ENCODE measurements at regions not wholly inside any gene's neighbourhood (a gene's known extent, or its start where the extent isn't known, plus 50 kb on each side); places are given as distances from the start of the nearest gene placed in this dataset.
"Not testable (repeated sequence)": the region's sequence is repeated elsewhere in the genome, so short reads cannot be mapped to it uniquely, and the experiment has no call there.

DNA sequence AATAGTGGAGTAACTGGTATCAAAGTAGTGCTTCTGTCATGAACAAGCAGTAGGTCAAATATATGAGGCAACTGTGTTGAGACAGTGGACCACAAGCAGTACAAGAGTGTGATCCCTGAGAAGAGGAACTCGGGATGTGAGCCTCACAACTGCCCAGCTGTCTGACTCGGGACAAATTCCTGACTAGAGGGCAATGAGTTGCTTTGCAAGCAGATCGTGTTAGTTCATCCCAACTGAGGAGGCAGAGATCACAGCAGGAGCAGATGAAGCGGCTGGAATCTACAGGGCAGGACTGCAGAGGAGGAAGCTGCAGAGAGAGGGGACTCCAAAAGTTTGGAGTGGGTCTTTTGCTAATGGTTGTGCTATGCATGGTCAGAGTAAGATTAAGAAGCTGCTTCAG, 741.1 kb downstream of the DIAPH3 start:
- FAIRE-seq, result no peak

DNA sequence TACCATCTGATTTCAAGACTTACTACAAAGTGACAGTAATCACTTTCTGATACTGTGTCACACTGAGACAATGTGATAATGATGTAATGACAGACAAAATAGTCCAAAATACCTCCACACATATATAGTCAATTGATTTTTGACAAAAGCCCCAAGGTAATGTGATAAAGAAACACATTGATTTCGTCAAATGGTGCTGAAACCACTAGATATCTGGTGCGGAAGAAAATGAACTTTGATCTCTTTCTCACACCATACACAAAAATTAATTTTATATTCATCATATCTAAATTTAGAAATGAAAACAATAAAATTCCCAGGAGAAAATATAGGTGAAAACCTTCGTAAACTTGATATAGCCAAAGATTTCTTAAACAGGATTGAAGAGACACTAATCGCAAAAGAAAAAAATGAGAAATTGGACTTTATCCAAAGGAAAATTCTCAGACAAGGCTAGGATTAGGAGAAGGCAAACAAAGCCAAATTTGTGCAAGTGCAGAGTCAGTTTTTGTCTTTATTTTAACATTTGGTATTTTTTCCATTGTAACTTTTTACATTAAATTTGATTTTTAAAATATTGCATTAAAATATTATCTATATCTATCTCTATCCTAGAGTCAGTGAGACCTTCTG, 739.9 kb downstream of the DIAPH3 start:
- no peak for FAIRE-seq
- no peak for TF ChIP-seq POLR2AphosphoS5 (IDR thresholded peaks at IDR 0.05; ENCODE audit: low read depth, low read length)
- TF ChIP-seq POLR2A (IDR thresholded peaks at IDR 0.05; ENCODE audit: low read depth, low read length), result no peak
- TF ChIP-seq TAF1 (IDR thresholded peaks at IDR 0.05; ENCODE audit: borderline replicate concordance, low read depth, low read length), result no peak
- no peak for DNase-seq (ENCODE audit: insufficient read length)

More for the DNA sequence above, 741.1 kb downstream of the DIAPH3 start:
- TF ChIP-seq TAF1 (IDR thresholded peaks at IDR 0.05; ENCODE audit: borderline replicate concordance, low read depth, low read length) (no peak), POLR2AphosphoS5 (IDR thresholded peaks at IDR 0.05; ENCODE audit: low read depth, low read length) (no peak), POLR2A (IDR thresholded peaks at IDR 0.05; ENCODE audit: low read depth, low read length) (no peak)
- no peak for DNase-seq (ENCODE audit: insufficient read length)

DNA sequence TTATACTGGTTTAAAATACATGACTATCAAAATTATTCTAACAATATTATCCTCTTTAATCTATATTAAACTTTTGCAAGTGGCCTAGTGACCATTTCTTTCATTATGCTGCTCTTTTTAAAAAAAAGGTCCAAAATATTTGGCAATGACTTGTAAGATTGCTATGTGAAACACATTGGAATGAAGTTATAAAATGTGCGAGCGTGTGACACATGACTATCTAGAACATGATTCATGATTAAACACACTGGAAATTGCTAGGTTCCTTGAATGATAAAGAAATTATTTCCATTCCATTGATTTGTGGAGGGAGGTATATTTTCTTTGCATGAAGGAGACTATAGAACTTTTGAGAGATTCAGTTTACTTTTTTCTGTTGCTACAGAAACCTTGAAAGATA, 739.1 kb downstream of the DIAPH3 start:
- FAIRE-seq (no peak), DNase-seq (ENCODE audit: insufficient read length) (no peak)
- TF ChIP-seq POLR2A (IDR thresholded peaks at IDR 0.05; ENCODE audit: low read depth, low read length) (no peak), POLR2AphosphoS5 (IDR thresholded peaks at IDR 0.05; ENCODE audit: low read depth, low read length) (no peak), TAF1 (IDR thresholded peaks at IDR 0.05; ENCODE audit: borderline replicate concordance, low read depth, low read length) (no peak)

DNA sequence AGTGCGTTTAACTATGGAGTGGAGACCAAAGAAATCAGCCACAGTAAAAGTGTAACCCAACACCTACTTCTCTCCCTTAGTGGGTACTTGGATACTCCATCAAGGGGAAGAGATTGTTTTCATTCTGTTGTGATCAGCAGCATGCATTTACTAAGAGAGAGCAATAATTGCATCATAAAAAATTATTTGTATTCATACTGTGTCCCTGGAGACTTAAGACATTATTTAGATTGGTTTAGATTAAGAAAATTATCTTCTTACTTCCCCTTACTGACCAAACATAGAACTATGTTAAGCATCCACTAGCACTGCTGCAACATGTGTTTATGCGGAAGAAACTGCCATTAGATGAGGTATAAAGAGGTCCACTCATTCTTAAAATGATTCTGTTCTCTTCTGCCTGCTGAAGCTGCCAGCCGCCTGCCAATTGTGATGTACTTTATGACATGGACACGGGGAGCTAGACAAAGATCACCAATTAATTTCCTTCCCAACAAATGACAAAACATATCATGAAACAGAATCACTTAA, 738.5 kb downstream of the DIAPH3 start:
- no peak for DNase-seq (ENCODE audit: insufficient read length)
- no peak for FAIRE-seq
- TF ChIP-seq TAF1 (IDR thresholded peaks at IDR 0.05; ENCODE audit: borderline replicate concordance, low read depth, low read length), result no peak
- TF ChIP-seq POLR2A (IDR thresholded peaks at IDR 0.05; ENCODE audit: low read depth, low read length), result no peak
- no peak for TF ChIP-seq POLR2AphosphoS5 (IDR thresholded peaks at IDR 0.05; ENCODE audit: low read depth, low read length)

DNA sequence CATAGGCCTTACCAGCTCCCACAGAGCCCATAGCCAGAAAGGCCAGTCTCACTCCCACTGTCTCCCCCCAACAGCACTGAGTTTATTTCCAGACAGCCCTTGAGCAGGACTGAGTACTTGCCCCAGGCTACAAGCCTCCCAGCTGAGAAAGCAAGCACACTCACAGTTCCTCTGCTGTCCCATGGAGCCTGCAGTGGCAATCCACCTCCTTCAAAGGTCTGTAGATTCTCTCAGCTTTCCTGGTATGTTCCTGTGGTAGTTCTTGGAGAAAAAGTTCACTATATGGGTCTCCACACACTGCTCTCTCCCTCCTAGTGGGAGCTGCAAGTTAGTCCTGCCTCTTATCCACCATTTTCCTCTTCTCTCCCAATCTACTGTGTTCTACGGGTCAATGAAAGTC, 728.7 kb downstream of the DIAPH3 start:
- no peak for TF ChIP-seq POLR2AphosphoS5 (IDR thresholded peaks at IDR 0.05; ENCODE audit: low read depth, low read length)
- no peak for TF ChIP-seq TAF1 (IDR thresholded peaks at IDR 0.05; ENCODE audit: borderline replicate concordance, low read depth, low read length)
- TF ChIP-seq POLR2A (IDR thresholded peaks at IDR 0.05; ENCODE audit: low read depth, low read length), result no peak
- DNase-seq (ENCODE audit: insufficient read length) (no peak), FAIRE-seq (no peak)

DNA sequence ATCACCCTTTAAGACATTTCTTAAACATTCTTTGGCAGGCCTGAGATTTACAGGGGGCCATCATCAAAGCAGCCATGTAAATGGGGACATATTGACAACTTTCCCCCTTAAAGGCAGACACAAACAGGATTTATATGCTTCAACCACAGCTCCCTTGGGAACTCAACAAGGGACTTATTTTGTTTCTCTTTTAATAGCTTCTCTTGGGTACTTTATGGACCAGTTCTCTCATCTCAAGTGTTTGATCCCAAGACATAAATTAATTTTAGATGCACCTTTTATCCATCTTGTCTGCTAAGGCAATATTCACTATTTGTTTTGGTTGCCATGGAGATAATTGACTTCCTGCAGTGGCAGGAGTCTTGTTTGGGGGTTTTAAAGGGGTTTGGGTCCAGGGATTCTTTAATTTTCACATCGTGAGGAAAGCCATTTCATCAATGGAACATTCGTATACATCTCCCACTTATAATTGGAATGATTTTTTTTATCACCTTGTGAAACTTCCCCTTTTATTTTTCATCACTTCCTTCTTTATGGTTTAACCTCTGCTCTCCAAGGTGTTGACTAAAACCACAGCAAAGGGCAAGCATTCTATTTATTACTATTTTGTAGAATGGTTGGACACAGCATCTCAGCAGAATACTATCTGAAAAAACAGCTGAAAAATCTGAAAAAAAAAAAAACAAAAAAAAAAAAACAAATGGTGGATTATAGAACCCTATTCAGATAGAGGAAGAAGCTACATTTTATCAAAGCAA, 726.0 kb downstream of the DIAPH3 start:
- no peak for TF ChIP-seq POLR2AphosphoS5 (IDR thresholded peaks at IDR 0.05; ENCODE audit: low read depth, low read length)
- TF ChIP-seq TAF1 (IDR thresholded peaks at IDR 0.05; ENCODE audit: borderline replicate concordance, low read depth, low read length), result no peak
- no peak for TF ChIP-seq POLR2A (IDR thresholded peaks at IDR 0.05; ENCODE audit: low read depth, low read length)
- FAIRE-seq (no peak), DNase-seq (ENCODE audit: insufficient read length) (no peak)

DNA sequence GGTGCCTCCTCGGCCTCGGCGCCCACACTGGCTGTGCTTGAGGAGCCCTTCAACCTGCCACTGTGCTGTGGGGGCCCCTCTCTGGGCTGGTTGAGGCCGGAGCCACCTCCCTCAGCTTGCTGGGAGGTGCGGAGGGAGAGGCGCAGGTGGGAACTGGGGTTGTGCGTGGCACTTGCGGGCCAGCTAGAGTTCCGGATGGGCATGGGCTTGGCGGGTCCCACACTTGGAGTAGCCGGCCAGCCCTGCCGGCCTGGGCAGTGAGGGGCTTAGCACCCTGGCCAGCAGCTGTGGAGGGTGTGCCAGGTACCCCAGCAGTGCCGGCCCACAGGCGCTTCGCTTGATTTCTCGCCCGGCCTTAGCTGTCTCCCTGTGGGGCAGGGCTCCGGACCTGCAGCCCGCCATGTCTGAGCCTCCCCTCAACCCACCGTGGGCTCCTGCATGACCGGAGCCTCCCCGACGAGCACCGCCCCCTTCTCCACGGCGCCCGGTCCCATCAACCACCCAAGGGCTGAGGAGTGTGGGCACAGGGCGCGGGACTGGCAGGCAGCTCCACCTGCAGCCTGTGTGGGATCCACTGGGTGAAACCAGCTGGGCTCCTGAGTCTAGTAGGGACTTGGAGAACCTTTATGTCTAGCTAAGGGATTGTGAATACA, 723.8 kb downstream of the DIAPH3 start:
- TF ChIP-seq TAF1 (IDR thresholded peaks at IDR 0.05; ENCODE audit: borderline replicate concordance, low read depth, low read length) (no peak), POLR2A (IDR thresholded peaks at IDR 0.05; ENCODE audit: low read depth, low read length) (no peak), POLR2AphosphoS5 (IDR thresholded peaks at IDR 0.05; ENCODE audit: low read depth, low read length) (no peak)
- no peak for FAIRE-seq
- no peak for DNase-seq (ENCODE audit: insufficient read length)

DNA sequence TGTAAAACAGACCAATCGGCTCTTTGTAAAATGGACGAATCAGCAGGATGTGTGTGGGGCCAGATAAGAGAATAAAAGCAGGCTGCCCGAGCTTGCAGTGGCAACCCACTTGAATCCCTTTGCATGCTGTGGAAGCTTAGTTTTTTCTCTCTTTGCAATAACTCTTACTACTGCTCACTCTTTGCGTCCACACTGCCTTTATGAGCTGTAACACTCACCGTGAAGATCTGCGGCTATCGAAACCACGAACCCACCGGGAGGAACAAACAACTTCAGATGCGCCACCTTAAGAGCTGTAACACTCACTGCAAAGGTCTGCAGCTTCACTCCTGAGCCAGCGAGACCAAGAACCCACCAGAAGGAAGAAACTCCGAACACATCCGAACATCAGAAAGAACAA, 722.7 kb downstream of the DIAPH3 start:
- DNase-seq (ENCODE audit: insufficient read length); FAIRE-seq: not testable (repeated sequence)

DNA sequence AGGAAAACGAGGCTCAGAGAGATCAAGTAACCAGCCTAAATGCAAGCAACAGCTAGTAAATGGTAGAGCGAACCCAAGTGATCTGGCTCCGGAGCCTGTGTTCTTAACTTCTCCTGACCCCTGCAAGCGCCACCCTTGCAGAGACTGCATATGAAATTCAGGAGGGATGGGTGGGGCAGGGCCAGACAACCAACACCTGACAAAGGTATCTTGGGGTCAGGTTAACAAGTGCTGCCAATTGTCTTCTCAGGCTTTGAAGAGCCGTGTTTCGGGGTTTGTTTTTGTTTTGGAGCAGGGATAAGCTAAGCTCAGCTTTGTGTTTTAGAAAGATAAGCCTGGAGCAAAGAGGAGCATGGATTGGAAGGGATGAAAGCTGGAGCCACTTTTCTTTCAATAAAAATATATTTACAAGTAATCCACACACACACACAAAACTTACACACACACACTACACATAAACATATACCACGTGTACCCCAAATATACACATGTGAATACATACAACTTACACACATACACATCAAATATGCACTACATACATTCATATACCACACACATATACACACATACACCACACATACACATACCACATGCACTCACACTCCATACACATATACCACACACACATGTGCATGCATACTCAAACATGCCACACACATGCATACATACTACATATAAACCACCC, 722.0 kb downstream of the DIAPH3 start:
- TF ChIP-seq TAF1 (IDR thresholded peaks at IDR 0.05; ENCODE audit: borderline replicate concordance, low read depth, low read length), result no peak
- TF ChIP-seq POLR2AphosphoS5 (IDR thresholded peaks at IDR 0.05; ENCODE audit: low read depth, low read length), result no peak
- no peak for TF ChIP-seq POLR2A (IDR thresholded peaks at IDR 0.05; ENCODE audit: low read depth, low read length)
- FAIRE-seq (no peak), DNase-seq (ENCODE audit: insufficient read length) (no peak)

DNA sequence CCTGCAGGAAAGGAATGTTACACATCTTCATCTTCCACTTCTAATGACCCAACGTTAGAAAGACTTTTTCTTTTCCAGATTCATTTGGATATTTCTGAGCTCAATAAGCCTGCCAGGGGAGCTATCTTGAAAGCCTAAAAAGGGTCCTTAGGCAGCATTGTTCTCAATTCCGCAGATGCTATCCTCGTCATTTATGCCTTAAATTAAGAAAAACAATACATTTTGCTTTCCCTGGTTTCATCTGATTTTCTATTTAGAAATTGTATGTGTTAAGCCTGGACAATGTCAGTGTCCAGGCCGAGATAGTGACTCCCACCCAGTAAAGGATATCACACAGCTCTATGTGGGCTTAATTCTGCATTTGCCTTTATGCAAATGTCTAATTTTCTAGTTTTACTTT, 721.3 kb downstream of the DIAPH3 start:
- DNase-seq (ENCODE audit: insufficient read length), result no peak
- no peak for FAIRE-seq
- TF ChIP-seq POLR2AphosphoS5 (IDR thresholded peaks at IDR 0.05; ENCODE audit: low read depth, low read length) (no peak), TAF1 (IDR thresholded peaks at IDR 0.05; ENCODE audit: borderline replicate concordance, low read depth, low read length) (no peak)

DNA sequence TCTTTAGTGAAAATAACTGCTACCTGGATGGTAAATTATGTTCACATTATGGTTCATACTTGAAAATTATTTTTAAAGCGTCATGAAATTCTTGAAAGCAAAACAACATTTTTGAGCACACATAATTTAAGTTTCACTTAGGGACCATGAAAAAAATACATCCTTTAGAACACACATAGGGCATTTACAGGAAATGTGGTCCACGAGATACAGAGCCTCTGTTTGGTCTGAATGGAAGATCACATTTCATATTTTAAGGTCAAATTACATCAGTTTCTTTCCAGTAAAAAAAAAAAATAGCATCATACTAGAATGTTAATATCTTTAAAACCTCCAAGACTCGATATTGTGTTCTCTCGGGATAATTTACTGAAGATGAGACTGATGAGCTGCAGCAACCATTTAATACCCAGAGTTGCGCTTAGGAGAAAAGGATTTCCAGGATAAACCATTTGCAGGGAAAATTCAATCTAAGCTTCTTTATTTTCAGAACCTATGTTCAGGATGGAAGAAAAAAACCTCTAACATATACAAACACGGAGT, 720.7 kb downstream of the DIAPH3 start:
- DNase-seq (ENCODE audit: insufficient read length) (no peak), FAIRE-seq (no peak)
- TF ChIP-seq TAF1 (IDR thresholded peaks at IDR 0.05; ENCODE audit: borderline replicate concordance, low read depth, low read length), result no peak
- no peak for TF ChIP-seq POLR2A (IDR thresholded peaks at IDR 0.05; ENCODE audit: low read depth, low read length)
- no peak for TF ChIP-seq POLR2AphosphoS5 (IDR thresholded peaks at IDR 0.05; ENCODE audit: low read depth, low read length)

Data from GM12892 (cell line).